ENCODE measurements at regions not wholly inside any gene's neighbourhood (a gene's known extent, or its start where the extent isn't known, plus 50 kb on each side); places are given as distances from the start of the nearest gene placed in this dataset.

GRCh38 chr5:89728750-89729149 is 680.8 kb downstream of the CETN3 start:
- no peak for TF ChIP-seq ZFX (IDR thresholded peaks at IDR 0.05; ENCODE audit: borderline replicate concordance)
- no peak for TF ChIP-seq CTCF (IDR thresholded peaks at IDR 0.05)
- H3K27ac ChIP-seq = no peak overlapping the region

- no peak overlapping the region for H3K27ac ChIP-seq
- TF ChIP-seq ZFX (IDR thresholded peaks at IDR 0.05; ENCODE audit: borderline replicate concordance) (no peak), CTCF (IDR thresholded peaks at IDR 0.05) (no peak)
These were observed 681.4 kb downstream of the CETN3 start for GRCh38 chr5:89728134-89728533.

- no peak overlapping the region for H3K27ac ChIP-seq
- no peak for TF ChIP-seq CTCF (IDR thresholded peaks at IDR 0.05)
- no peak for TF ChIP-seq ZFX (IDR thresholded peaks at IDR 0.05; ENCODE audit: borderline replicate concordance)
These were observed 685.0 kb downstream of the CETN3 start for GRCh38 chr5:89724379-89725095.

- TF ChIP-seq CTCF (IDR thresholded peaks at IDR 0.05) = no peak
- no peak for TF ChIP-seq ZFX (IDR thresholded peaks at IDR 0.05; ENCODE audit: borderline replicate concordance)
- no peak overlapping the region for H3K27ac ChIP-seq
These were observed 685.6 kb downstream of the CETN3 start for GRCh38 chr5:89723907-89724306.

GRCh38 chr5:89722538-89722937 is 687.0 kb downstream of the CETN3 start:
- TF ChIP-seq ZFX (IDR thresholded peaks at IDR 0.05; ENCODE audit: borderline replicate concordance) (no peak), CTCF (IDR thresholded peaks at IDR 0.05) (no peak)
- no peak overlapping the region for H3K27ac ChIP-seq

- TF ChIP-seq ZFX (IDR thresholded peaks at IDR 0.05; ENCODE audit: borderline replicate concordance) (no peak), CTCF (IDR thresholded peaks at IDR 0.05) (no peak)
- H3K27ac ChIP-seq = no peak overlapping the region
These were observed 687.6 kb downstream of the CETN3 start for GRCh38 chr5:89721931-89722330.

- TF ChIP-seq ZFX (IDR thresholded peaks at IDR 0.05; ENCODE audit: borderline replicate concordance) (no peak), CTCF (IDR thresholded peaks at IDR 0.05) (no peak)
These were observed 688.2 kb downstream of the CETN3 start for GRCh38 chr5:89721353-89721752.

More at GRCh38 chr5:89721353-89721752, 688.2 kb downstream of the CETN3 start:
- H3K27ac ChIP-seq = no peak overlapping the region
